Right ventricle myocardium inferior (tissue), 1 donor: ENCODE measurements at regions not wholly inside any gene's neighbourhood (a gene's known extent, or its start where the extent isn't known, plus 50 kb on each side); places are given as distances from the start of the nearest gene placed in this dataset.

Experiments used
- ATAC-seq: fragments of 200-7000 bp; cut with Tn5 transposase; one replicate; pipeline ENCODE4 v1.9.1; 2020; ENCODE audit warnings: mild to moderate bottlenecking, moderate library complexity
- DNase-seq: peaks from one replicate; pipeline ENCODE4 v3.0.0; 2021; ENCODE audit errors: missing footprints
- intact Hi-C: fragments of 100-400 bp; cut with DNase I; formaldehyde crosslinking; loops from one replicate; pipeline ENCODE4 v1.11.0; 2022
- donor health status: DM: no; HTN: yes; CAD: no; lungs with severe emphysema.

- ATAC-seq, result no peak
- no peak for DNase-seq
- intact Hi-C loops, result no loop called here
These were observed 55.5 kb upstream of the PCDH18 start for GRCh38 chr4:137587796-137588195.

- DNase-seq, result no peak
- intact Hi-C loops, result no loop called here
- ATAC-seq, result no peak
These were observed 51.4 kb upstream of the PCDH18 start for GRCh38 chr4:137583671-137584070.
